ENCODE measurements at regions not wholly inside any gene's neighbourhood (a gene's known extent, or its start where the extent isn't known, plus 50 kb on each side); places are given as distances from the start of the nearest gene placed in this dataset.
"Not testable (repeated sequence)": the region's sequence is repeated elsewhere in the genome, so short reads cannot be mapped to it uniquely, and the experiment has no call there.

GRCh38 chr4:112060212-112060611 lies 85.0 kb upstream of the FAM241A start:
- DNase-seq: peak; percentile 35

DNA sequence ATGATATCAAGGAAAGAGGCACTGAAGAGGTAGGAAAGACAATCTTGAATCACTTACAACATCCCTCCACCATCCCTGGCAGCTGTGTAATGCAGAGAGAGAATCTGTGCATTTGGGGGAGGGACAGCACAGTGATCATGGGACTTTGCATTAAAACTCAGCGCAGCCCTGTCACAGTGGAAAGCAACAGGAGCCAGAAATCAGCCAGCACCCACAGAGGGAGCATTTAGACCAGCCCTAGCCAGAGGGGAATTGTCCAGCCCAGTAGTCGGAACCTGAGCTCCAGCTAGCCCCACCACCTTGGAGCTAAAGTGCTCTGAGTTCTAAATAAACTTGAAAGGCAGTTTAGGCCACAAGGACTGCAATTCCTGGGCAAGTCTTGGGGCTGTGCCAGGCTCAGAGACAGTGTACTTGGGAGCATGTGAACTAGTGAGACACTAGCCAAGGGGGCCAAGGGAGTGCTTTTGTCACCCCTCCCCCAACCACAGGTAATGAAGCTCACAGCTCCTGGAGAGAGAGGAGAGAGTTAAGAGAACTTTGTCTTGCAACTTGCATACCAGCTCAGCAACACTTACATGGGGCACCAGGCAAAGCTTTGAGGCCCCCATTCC lies 83.9 kb upstream of the FAM241A start:
- DNase-seq: no peak

GRCh38 chr4:112063260-112063659 lies 82.0 kb upstream of the FAM241A start:
- DNase-seq: no peak

- DNase-seq: no peak
Measured at GRCh38 chr4:112069110-112069509, 76.1 kb upstream of the FAM241A start.

GRCh38 chr4:112073181-112073580 lies 72.1 kb upstream of the FAM241A start:
- no peak for DNase-seq

- DNase-seq: peak; percentile 57
Measured at GRCh38 chr4:112075129-112075753, 70.0 kb upstream of the FAM241A start.

DNA sequence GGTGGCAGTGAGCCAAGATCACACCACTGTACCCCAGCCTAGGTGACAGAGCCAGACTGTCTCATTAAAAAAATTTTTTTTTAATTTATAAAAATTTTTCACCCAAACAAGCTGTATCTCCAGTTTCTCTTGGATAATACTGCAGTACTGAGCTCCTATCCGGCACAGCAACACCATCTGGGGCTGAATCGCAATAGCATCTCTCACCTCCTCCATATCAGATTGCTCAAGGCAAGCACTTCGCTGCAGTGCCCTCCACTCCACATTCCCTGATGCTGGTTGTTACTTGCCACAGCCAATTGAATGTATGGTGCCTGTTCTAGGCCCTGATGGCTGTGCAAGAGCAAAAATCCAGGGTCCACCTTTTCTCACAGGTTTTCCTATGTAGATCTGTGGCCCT lies 69.3 kb upstream of the FAM241A start:
- DNase-seq: no peak

DNA sequence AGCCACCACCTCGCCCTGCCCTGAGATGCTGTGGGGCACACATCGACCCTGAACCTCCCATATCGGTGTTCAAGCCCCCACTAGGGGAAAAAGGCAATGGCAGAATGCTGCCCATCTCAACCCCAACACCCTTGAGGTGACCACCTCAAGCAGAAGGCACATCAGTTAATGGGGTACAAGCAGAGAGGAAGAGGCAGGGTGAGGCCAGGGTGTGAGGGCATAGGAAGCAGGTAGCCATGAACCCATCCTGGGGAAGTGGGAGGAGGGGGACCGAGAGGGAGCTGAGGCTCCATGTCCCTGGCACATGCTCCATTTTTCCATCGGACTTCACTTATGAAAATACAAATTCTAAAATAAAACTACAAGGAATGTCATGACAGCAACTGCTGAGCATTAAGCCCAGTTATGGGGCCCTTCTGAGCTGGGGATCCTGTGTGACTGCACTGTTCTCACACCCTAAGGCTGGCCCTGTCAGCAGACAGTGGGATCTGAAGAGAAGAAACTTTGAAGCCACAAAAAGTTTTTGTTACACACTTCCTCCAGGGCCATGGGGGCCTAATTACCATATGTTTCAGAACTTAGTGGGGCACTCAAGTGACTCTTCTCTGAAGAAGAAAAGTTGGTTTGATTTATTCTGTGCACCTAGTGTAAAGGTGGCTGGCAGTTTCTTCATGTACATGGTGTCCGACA lies 68.2 kb upstream of the FAM241A start:
- DNase-seq: no peak

DNA sequence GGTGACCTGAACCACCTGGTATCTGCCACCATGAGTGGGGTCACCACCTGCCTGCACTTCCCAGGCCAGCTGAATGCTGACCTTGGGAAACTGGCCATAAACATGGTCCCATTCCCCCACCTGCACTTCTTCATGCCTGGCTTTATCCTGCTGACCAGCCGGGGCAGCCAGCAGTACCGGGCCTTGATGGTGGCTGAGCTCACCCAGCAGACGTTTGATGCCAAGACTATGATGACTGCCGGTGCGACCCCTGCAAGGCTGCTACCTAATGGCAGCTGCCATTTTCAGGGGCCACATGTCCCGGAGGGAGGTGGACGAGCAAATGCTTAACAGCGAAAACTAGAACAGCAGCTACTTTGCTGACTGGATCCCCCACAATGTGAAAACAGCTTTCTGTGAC lies 67.5 kb upstream of the FAM241A start:
- DNase-seq: no peak

DNA sequence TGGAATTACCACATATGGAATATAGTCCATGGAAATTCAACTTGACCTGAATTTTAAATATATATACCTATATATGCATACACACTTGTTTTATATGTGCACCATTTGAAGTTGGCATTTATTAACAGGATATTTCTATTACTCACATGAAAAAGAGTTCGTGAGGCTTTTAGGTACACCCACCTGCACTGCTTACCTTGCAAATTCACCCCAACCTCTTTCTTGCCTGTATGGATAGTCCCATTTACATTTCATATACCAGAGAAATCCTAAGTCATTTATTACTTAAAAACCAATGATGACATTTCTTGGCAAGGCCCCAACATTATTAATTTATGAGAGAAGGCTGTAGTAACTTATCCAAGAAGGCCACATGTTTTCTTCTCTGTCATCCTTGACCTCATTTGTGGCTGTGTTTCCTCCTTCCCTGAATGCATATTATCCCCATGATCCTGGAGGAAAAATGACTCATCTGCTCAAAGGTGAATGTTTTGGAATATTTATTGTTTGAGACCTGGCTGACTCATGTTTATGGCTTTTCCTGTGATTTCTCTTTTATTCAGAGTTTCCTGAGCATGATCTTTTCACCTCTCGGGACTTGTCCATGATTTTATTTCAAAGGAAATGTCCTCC lies 62.2 kb upstream of the FAM241A start:
- peak; percentile 70 for DNase-seq

- peak; percentile 46 for DNase-seq
Measured at GRCh38 chr4:112083587-112084347, 61.5 kb upstream of the FAM241A start.

DNA sequence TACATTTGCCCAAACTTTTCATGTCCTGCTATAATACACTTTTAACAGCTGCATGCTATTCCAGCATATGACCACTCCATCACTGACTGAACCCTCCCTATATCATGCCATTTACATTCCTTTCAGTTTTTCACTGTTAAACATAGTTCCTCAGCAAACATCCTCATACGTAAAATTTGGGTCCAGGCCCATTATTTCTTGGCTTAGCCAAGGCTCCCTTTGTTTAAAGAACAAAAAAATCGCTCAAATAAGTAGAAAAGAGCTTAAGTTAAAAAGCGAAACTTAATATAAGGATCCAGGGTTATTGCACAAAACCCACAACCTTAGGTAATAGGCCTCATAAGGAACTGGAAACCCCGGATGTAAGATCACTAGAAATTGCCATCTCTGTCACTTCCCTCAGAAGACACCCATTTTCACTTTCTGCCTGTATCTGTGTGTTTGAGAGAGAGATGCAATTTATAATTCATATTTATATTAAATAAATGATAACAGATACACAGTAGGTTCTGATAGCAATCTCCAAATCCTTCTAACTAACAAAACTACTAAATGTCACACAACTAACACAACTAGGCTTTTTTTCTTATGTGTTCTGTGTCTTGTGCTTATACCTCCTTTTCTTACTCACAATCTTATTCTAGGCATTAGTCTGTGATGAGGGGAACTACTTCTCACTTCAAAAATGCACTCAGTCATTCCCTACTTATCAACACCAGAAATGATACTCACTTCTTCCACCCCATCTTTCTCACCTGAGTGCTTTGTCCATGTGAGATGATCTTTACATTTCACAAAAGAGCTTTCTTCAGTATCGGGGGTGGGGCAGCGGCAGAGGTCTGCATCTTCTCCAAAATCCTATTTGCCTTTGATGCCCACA lies 59.9 kb upstream of the FAM241A start:
- DNase-seq: no peak

- no peak for DNase-seq
Measured at GRCh38 chr4:112086036-112086434, 59.2 kb upstream of the FAM241A start.

DNA sequence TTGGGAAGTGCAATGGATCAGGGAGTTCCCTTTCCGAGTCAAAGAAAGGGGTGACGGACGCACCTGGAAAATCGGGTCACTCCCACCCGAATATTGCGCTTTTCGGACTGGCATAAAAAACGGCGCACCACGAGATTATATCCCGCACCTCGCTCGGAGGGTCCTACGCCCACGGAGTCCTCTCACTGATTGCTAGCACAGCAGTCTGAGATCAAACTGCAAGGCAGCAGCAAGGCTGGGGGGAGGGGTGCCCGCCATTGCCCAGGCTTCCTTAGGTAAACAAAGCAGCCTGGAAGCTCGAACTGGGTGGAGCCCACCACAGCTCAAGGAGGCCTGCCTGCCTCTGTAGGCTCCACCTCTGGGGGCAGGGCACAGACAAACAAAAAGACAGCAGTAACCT lies 58.6 kb upstream of the FAM241A start:
- not testable (repeated sequence) for DNase-seq

DNA sequence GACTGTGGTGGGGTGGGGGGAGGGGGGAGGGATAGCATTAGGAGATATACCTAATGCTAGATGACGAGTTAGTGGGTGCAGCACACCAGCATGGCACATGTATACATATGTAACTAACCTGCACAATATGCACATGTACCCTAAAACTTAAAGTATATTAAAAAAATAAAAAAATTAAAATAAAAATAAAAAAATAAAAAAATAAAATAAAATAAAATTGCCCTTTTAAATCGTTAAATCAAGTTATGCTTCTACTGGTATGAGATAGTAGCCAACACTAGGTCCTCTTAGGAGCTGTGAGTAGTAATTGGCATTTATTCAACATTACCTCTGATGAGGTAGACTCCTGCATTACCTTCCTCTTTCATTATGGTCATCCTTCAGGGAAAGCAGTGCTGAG lies 52.9 kb upstream of the FAM241A start:
- not testable (repeated sequence) for DNase-seq

DNA sequence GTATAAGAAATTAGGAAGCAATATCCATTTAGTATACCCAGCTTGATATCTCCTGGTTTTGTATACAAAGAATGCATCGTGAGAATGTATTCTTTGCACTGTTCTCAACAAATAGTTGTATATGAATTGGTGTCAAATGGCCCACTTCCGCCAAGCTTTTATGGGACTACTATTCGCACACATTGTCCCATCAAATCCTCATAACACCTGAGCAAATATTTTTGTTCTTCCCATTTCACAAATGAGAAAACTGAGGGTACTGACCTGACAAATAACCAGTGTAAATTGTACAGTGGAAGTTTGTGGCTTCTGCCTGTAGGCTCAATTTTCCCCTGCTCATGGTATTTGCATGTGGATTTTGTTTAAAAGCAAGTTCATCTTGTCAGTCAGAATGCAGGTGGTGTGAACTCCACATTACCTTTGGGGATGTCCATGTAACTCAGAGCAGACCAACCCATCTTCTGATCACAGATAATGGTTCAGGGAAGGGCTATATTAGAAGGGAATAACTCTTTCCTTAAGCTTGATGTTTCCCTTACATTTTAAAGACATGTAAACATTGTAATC lies 51.5 kb upstream of the FAM241A start:
- DNase-seq: no peak

GRCh38 chr4:112094330-112094729 lies 50.9 kb upstream of the FAM241A start:
- no peak for DNase-seq

Measured in kidney glomerular epithelial cell (primary cell).